DMS 273 treated with DMSO at 0.1 percent for 48 hours (cell line): ENCODE measurements at regions not wholly inside any gene's neighbourhood (a gene's known extent, or its start where the extent isn't known, plus 50 kb on each side); places are given as distances from the start of the nearest gene placed in this dataset.
A peak's percentile ranks its signal among the peaks of the same experiment; 100 is the strongest.
"Not testable (repeated sequence)": the region's sequence is repeated elsewhere in the genome, so short reads cannot be mapped to it uniquely, and the experiment has no call there.

Source experiments
- DNase-seq: peaks from one replicate; lab custom pipeline; 2025; lab: John Stamatoyannopoulos, UW

GRCh38 chr5:102666164-102666946 is 88.8 kb upstream of the PAM start:
- peak; percentile 91 for DNase-seq

- DNase-seq = peak; percentile 85
Observed at GRCh38 chr5:102668220-102668932, 86.7 kb upstream of the PAM start.

GRCh38 chr5:102670224-102670836 is 84.8 kb upstream of the PAM start:
- peak; percentile 39 for DNase-seq

GRCh38 chr5:102671033-102671734 is 83.9 kb upstream of the PAM start:
- not testable (repeated sequence) for DNase-seq

- DNase-seq = no peak
Observed at GRCh38 chr5:102678267-102679058, 76.6 kb upstream of the PAM start.

GRCh38 chr5:102681403-102681983 is 73.6 kb upstream of the PAM start:
- peak; percentile 45 for DNase-seq

- DNase-seq = no peak
Observed at GRCh38 chr5:102682101-102682647, 72.9 kb upstream of the PAM start.

- not testable (repeated sequence) for DNase-seq
Observed at GRCh38 chr5:102688076-102688475, 67.0 kb upstream of the PAM start.

- not testable (repeated sequence) for DNase-seq
Observed at GRCh38 chr5:102688581-102689342, 66.3 kb upstream of the PAM start.

- no peak for DNase-seq
Observed at GRCh38 chr5:102690910-102691309, 64.2 kb upstream of the PAM start.

GRCh38 chr5:102691434-102691833 is 63.7 kb upstream of the PAM start:
- no peak for DNase-seq

GRCh38 chr5:102700120-102700831 is 54.8 kb upstream of the PAM start:
- no peak for DNase-seq

- no peak for DNase-seq
Observed at GRCh38 chr5:102700916-102701315, 54.2 kb upstream of the PAM start.

- no peak for DNase-seq
Observed at GRCh38 chr5:102701748-102702147, 53.4 kb upstream of the PAM start.
